ENCODE measurements at regions not wholly inside any gene's neighbourhood (a gene's known extent, or its start where the extent isn't known, plus 50 kb on each side); places are given as distances from the start of the nearest gene placed in this dataset.

GRCh38 chr1:182118851-182119250, 57.3 kb upstream of the ZNF648 start:
- no peak for DNase-seq (ENCODE audit: low read depth)
- H3K9me3 ChIP-seq (ENCODE audit: control insufficient read depth, low read length), result no peaks in the 10 kb centered on the region
- no peak overlapping the region for H3K9ac ChIP-seq (ENCODE audit: low read length)
- H3K36me3 ChIP-seq (ENCODE audit: control insufficient read depth, insufficient read depth, low read length, severe bottlenecking), result no peaks in the 10 kb centered on the region
- peaks cover 4% of the 10 kb centered on the region for H3K4me1 ChIP-seq (ENCODE audit: control insufficient read depth, insufficient read depth, low read length)
- H3K4me3 ChIP-seq (ENCODE audit: low read length), result no peak overlapping the region
- peaks cover 32% of the 10 kb centered on the region for H3K27me3 ChIP-seq (replicated peaks; ENCODE audit: control insufficient read depth, insufficient read depth, low read length)

- no peak for DNase-seq (ENCODE audit: low read depth)
- Histone ChIP-seq H3K9ac (ENCODE audit: low read length) (no peak overlapping the region), H3K9me3 (ENCODE audit: control insufficient read depth, low read length) (no peaks in the 10 kb centered on the region), H3K4me3 (ENCODE audit: low read length) (no peak overlapping the region), H3K36me3 (ENCODE audit: control insufficient read depth, insufficient read depth, low read length, severe bottlenecking) (no peaks in the 10 kb centered on the region), H3K27me3 (replicated peaks; ENCODE audit: control insufficient read depth, insufficient read depth, low read length) (peaks cover 44% of the 10 kb centered on the region), H3K4me1 (ENCODE audit: control insufficient read depth, insufficient read depth, low read length) (no peaks in the 10 kb centered on the region)
Observed at GRCh38 chr1:182114627-182115023, 53.1 kb upstream of the ZNF648 start.

- no peak overlapping the region for H3K4me3 ChIP-seq (ENCODE audit: low read length)
- H3K27me3 ChIP-seq (replicated peaks; ENCODE audit: control insufficient read depth, insufficient read depth, low read length), result peaks cover 44% of the 10 kb centered on the region
- no peaks in the 10 kb centered on the region for H3K36me3 ChIP-seq (ENCODE audit: control insufficient read depth, insufficient read depth, low read length, severe bottlenecking)
- no peak overlapping the region for H3K9ac ChIP-seq (ENCODE audit: low read length)
- no peaks in the 10 kb centered on the region for H3K4me1 ChIP-seq (ENCODE audit: control insufficient read depth, insufficient read depth, low read length)
- DNase-seq (ENCODE audit: low read depth), result no peak
- H3K9me3 ChIP-seq (ENCODE audit: control insufficient read depth, low read length), result no peaks in the 10 kb centered on the region
Observed at GRCh38 chr1:182113879-182114626, 52.5 kb upstream of the ZNF648 start.

- Histone ChIP-seq H3K4me3 (ENCODE audit: low read length) (no peak overlapping the region), H3K9ac (ENCODE audit: low read length) (no peak overlapping the region), H3K27me3 (replicated peaks; ENCODE audit: control insufficient read depth, insufficient read depth, low read length) (peaks cover 42% of the 10 kb centered on the region), H3K36me3 (ENCODE audit: control insufficient read depth, insufficient read depth, low read length, severe bottlenecking) (no peaks in the 10 kb centered on the region), H3K4me1 (ENCODE audit: control insufficient read depth, insufficient read depth, low read length) (no peaks in the 10 kb centered on the region), H3K9me3 (ENCODE audit: control insufficient read depth, low read length) (peaks cover 7% of the 10 kb centered on the region)
- DNase-seq (ENCODE audit: low read depth), result no peak
Observed at GRCh38 chr1:182111496-182111895, 50.0 kb upstream of the ZNF648 start.

Data from adipocyte (in vitro differentiated cells).